HK-2 (cell line): ENCODE measurements at regions not wholly inside any gene's neighbourhood (a gene's known extent, or its start where the extent isn't known, plus 50 kb on each side); places are given as distances from the start of the nearest gene placed in this dataset.
"Not testable (repeated sequence)": the region's sequence is repeated elsewhere in the genome, so short reads cannot be mapped to it uniquely, and the experiment has no call there.

Experiments
- DNase-seq: peaks from one replicate; pipeline ENCODE4 v3.0.0-alpha.2; 2018; ENCODE audit not compliant: unreplicated experiment

DNA sequence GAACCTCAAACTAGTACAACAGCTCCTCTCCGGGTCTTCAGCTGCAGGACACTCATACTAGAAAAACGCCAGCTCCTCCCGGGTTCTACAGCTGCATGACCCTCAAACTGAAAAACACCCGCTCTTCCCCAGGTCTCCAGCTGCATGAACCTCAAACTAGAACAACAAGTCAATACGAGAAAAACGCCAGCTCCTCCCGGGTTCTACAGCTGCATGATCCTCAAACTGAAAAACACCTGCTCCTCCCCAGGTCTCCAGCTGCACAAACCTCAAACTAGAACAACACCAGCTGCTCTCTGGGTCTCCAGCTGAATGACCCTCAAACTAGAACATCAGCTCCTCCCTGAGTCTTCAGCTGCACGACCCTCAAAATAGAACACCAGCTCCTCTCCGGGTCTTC is 315.0 kb upstream of the TFPI start:
- no peak for DNase-seq

- DNase-seq: no peak
These were observed 317.3 kb upstream of the TFPI start for GRCh38 chr2:187871506-187871905.

DNA sequence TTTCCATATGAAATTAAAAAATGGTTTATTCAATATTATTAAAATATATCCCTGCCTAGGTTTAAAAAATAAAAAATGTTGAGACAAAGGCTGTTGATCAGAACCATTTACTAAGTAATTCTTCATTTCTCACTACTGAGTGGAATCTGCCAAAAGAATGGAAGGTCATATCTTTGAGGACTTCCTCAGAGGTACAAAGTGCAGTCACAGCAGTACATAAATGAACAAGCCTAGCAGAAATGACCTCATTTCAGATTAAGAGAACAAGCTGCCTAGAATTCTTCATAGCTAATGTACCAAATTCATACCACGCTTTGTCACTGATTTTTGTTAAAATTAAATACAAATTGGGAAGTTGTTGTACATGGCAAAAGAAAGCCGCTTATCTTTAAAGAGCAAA is 318.9 kb upstream of the TFPI start:
- no peak for DNase-seq

DNA sequence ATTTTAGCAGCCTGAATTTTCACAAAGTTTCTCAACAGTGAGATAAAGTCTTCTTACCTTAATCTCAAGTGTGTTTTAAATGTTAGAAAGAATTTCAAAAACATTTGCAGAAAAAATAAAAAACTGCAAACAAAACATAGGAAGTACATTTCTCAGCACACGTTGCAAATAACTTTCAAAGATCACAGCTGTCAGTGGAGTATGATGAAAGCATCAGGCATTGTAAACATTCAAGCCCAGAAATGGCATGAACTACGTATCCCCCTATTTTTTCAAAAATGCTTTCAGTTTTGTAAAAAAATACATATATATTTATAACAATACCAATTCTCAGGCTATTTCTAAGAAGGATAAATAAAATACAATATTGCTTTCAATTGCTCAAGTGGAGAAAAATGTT is 320.6 kb upstream of the TFPI start:
- DNase-seq: no peak

- DNase-seq: no peak
These were observed 321.3 kb upstream of the TFPI start for GRCh38 chr2:187875261-187876141.

DNA sequence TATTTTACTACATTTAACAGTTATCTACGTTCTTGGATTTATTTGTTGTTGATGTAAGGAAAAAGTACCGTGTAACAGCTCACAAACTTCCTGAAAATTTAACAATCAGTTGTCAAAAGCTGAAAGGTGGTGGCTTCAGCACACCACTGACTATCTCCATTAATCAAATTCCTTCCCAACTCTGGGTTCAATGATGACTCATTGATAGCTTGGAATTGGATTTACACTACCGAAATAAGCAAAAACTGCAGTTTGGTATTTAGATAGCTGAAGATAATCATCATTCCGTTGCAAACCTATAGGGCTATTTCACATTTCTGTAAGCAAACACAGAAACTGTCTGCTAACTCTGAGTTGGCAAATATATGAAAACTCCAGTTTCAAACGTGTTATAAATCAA is 322.3 kb upstream of the TFPI start:
- no peak for DNase-seq

DNA sequence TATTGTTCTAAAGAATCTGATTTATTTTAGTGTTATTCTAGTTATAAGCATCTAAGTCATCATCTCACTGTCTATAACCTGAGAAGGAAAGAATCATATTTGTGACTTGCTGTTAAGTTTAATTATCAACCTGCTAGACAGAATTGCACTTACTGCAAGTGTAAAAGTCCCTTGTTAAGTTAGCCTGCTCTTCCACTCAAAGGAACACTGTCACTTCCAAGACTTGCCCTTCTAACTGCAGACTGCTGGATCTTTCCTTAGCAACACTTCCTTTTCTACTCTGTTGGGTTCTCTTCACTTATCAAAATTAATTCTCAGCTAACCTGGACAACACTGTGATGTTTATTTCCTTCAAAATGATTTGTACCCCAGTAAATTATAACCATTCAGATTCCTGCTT is 323.2 kb upstream of the TFPI start:
- no peak for DNase-seq

DNA sequence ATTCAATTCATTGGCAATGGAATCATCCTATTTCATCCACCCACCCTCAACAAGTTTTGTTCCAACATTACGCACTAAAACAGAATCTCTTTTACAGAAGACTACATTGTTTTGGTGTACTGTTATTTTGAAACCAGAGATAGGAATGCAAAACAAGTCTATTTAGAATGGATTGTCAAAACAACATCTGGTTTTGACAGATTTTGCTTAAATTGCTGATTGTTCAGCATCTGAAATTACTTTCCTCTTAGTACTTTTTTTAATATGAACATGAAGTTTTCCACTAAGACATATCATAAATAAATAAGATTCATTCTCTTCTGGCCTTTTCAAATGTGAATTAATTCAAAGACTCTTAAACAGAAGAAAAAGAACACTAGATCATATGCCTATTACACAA is 323.9 kb upstream of the TFPI start:
- DNase-seq: no peak

GRCh38 chr2:187879491-187879890 is 325.3 kb upstream of the TFPI start:
- DNase-seq: no peak

DNA sequence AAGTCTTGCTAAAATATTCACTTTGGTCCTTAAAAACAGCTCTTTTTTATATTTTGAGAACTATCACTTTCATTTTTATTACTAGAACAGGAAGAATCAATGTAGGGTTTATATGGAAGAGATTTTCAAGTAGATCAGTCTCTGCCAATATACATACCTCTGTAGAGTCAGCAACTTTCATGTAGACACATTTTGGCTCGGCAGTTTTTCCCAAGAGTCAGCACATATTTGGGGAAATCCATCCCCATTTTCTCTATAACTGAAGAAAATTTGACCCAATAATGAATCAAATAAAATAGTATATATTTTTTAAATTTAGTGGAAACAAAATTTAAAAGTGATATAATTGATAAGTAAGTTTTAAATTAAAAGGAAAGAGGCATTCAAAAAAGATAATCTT is 329.8 kb upstream of the TFPI start:
- DNase-seq: no peak

GRCh38 chr2:187890690-187891089 is 336.5 kb upstream of the TFPI start:
- DNase-seq: no peak

- no peak for DNase-seq
These were observed 345.8 kb upstream of the TFPI start for GRCh38 chr2:187900021-187900420.

DNA sequence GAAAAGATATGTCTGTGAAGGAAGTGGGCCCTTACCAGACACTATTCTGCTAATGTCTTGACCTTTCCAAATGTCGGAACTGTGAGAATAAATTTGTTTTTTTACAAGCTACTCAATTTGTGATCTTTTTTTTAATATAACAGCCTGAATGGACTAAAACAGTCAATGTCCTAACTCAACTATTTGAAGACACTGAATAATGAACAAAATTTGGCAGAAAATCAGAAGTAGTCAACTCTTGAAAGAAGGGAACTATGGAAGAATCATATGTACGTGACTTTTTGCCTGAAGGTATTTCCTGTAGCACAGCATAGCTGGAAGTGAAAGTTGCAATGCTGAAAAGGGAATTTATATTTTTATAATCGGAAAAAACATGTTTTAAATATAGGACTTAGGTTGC is 351.8 kb upstream of the TFPI start:
- DNase-seq: no peak

- not testable (repeated sequence) for DNase-seq
These were observed 356.7 kb upstream of the TFPI start for GRCh38 chr2:187910922-187911321.

DNA sequence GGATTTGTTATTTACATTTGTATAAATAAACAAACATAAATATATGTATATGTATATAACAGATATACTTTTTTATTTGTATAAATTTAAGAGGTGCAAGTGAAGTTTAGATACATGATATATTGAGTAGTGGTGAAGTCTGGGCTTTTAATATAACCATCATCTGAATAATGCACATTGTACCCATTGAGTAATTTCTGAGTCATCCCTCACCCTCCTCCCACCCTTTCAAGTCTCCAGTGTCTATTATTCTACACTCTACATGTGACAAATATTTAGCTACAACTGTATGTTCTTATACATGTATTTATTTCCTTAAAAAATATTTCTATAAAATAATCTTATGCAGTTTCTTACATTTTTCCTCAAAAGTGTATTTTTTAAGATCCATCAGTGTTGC is 358.7 kb upstream of the TFPI start:
- no peak for DNase-seq

GRCh38 chr2:187915810-187916209 is 361.6 kb upstream of the TFPI start:
- DNase-seq: no peak

DNA sequence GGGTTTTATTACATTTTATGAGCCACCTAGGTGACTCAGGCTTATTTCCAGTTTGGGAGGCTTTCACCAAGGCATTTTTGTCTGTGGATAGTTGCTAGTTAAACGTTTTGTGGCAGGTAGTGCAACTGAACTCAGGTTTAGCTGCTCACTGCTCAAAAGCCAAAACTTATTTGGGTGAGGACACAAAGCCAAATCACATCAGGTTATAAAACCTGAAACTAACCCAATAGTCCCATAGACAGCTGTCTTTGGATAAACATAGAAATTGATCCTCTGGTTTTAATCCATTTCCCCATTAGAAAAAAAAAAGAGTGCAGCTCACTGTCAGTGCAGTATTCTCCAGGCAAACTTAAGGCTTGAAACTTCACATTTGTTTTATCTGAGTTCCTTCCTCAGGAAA is 362.6 kb upstream of the TFPI start:
- DNase-seq: no peak

GRCh38 chr2:187917535-187917934 is 363.3 kb upstream of the TFPI start:
- DNase-seq: no peak

- DNase-seq: no peak
These were observed 365.0 kb upstream of the TFPI start for GRCh38 chr2:187918996-187919821.

DNA sequence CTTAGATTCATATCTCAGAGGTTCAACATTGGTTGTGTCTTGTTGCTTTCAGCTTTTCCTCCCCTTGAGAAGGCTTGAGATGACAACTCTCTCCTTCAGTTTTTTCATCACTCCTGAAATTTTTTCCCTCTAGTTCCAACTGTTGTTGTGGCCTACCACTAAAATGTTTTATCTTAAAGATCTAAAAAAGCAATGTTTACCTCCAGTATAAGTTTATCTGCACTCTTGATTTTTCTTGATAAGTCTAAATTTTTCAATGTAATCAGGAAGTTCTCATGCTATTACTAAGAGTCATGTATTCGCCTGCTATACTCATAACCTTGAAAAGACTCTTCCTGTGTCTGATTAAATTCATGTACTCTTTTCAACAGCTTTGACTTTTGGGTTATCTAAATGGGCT is 366.3 kb upstream of the TFPI start:
- no peak for DNase-seq

DNA sequence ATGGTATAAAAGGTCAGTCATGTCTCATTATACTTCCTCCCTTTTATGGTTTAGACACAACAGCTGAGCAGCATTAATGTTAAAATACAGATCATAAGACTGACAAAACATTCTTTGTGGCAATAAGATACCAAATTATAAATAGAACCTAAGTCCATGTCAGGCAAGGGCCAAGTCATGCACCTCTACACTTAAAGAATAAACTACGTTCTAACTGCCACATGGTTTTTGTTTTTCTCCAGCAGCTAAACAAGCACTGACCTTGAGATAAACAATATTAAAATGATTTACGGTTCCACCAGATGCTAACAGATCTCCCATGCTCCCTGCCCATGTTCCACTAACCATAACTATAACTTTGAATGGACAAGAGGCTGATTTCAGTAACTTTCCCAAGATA is 368.6 kb upstream of the TFPI start:
- DNase-seq: no peak

DNA sequence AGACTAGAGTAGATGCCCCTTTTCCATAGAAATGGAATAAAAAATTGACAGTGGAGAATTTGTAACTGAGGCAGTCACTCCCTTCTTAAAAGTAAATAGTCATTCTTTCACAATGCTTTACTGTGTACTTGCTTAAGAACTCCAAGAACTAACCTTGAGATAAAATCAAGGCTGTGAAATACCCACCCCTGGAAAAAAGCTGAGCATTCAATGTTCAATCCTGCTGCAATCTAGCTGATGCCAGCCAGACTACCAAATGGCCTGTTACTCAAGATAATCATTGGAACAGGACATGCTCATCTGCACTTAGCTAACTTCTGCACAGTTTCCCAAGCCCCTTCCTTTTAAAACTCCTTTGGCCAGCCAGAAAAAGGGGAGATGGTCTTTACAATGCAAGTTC is 367.4 kb upstream of the GULP1 start:
- DNase-seq: no peak

DNA sequence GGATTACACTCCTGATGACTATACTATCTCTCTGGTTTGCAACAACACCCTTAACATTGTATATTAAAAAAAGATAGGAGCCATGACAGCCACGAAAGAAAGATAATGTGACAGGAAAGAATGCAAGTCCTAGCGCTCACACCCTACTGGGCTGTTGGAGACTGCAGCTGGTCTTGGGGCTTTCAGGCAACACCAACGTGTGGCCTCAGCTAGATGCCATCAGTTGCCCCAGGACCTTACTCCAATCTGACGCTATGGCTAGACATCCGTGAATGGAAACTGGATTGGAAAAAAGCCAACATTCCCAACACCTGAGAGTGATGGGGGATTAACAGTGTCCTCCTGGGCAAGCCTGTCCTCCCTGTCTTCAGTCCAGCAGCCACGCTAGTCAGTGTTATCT is 357.4 kb upstream of the GULP1 start:
- DNase-seq: no peak
